GM21529 (cell line): ENCODE measurements at regions not wholly inside any gene's neighbourhood (a gene's known extent, or its start where the extent isn't known, plus 50 kb on each side); places are given as distances from the start of the nearest gene placed in this dataset.

Source experiments
- ATAC-seq: cut with Tn5 transposase; IDR thresholded peaks from one replicate; pipeline ENCODE4 v1.9.1; 2021; ENCODE audit not compliant: unreplicated experiment

- ATAC-seq, result no peak
These were observed 62.2 kb upstream of the B3GAT1 start for GRCh38 chr11:134474070-134474860.

DNA sequence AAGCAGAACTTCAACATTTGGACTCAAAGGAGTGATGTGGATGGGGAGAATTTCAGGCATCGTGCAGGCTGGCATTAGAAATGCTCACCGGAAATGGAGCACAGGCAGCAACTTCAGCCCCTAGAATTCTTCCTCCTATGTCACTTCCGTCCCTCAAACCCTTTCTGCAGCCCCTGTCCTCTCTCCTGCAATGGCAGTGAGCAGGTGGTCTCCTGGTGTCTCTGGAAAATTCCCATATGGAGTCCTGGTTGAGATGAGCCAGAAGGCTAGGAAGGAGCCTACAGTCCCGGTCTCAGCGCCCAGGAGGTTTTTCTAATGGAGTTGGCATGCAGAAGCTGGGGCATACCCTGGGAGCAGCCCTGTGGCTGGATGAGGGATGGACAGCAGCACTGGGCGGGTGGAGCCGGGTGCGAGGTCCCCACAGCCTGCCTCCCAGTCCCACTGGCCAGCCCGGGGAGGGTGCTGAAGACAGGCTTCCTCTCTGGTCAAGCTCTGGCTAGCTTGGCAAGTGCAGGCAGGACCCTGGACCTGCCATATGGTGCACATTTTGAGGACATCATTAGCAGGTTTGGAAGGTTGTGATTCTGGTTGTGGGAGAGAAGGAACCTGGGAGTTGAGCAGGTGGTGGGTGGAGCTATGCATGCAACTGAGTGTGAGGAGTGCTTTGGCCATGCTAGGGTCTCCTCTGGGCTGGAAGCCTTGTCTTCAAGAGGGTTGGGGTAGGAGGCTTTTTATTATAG, 59.8 kb upstream of the B3GAT1 start:
- no peak for ATAC-seq

DNA sequence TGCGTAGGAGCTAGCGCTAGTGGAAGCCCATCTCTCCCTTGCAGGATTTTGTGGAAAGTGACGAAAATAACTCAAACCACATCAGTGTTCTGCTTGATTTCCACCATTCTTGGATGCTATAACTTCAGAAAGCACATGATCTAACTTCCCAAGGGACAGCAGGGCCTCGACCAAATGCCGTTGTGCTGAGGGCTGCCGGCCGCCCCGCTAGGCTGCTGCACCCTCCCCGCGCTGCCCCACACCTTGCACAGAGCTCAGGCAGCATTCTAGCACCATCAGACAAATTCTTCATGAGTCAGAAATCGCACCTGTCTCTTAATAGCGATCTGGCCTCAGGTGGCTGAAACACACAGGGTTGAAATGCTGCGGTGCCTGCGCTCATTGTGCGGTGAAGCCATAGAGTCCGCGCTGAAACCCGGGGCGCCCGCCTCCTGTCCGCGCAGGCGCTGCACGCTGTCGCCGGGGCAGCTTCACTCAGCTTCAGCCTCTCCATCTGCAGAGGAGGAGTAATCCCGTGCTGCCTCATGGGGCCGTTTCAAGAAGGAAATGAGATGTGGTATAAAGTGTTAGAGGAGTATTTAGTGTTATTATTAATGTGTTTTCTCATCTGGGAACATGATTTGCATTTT, 59.2 kb upstream of the B3GAT1 start:
- no peak for ATAC-seq

GRCh38 chr11:134470238-134470637, 58.2 kb upstream of the B3GAT1 start:
- no peak for ATAC-seq

GRCh38 chr11:134469627-134470026, 57.6 kb upstream of the B3GAT1 start:
- ATAC-seq, result no peak

DNA sequence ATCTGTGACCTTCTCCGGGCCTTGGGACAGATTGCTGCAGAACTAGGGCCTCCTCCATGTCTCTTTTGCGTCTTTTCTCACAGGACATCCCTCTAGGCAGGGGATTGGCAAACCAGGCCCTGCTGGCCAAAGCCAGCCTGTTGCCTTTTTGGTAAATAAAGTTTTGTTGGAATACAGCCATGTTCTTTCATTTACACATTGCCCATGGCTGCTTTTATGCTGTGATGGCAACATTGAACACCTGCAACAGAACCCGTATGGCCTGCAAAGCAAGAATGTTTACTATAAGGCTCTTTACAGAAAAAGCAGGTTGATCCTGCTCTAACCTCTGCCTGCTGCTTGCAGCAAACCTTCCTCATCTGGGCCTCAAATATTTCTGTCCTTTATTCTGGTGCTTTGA, 56.8 kb upstream of the B3GAT1 start:
- no peak for ATAC-seq

- ATAC-seq, result no peak
These were observed 56.1 kb upstream of the B3GAT1 start for GRCh38 chr11:134468081-134468668.

DNA sequence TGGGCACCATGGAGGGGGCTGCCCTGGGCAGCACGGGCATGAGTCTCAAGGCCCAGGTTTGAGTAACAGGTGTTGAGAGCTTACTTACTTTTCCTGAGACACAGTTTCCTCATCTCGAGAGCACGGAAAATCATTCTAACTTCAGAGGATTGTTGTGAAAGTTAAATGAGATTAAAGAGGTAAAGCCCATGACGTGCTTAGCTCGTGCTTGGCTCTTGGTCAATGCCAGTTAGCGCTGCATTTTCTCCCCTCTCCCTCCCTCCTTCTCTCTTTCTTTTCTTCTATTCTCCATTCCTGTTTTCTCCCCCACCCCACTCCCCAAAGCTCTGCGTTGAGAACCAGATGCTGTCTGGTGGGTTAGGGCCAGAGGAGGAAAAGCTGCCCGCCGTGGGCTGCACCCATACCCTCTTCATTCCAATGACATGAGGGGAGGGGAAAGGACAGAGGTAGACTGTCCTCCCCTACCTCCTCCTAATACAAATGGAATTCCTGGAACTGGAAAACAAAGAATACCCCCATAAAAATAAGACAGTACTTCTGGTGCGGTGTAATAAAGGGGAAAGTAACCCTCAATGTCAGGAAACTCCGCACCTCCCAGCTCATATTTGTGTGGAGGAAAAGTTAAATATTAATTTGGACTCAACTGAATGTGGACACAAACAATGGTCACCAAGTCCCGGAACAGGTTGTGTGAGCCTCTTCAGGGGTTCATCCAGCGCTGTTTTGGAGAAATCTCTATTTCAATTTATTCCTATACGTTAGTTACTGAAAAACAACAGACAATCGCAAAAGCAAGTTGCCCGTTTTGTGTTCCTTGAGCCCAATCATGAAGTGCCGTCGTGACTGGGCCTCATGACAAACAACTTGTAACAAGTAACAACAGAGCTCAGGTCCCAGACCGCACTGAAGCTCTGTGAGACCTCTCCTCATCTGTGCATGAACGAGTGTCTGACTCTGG, 54.8 kb upstream of the B3GAT1 start:
- ATAC-seq, result no peak

DNA sequence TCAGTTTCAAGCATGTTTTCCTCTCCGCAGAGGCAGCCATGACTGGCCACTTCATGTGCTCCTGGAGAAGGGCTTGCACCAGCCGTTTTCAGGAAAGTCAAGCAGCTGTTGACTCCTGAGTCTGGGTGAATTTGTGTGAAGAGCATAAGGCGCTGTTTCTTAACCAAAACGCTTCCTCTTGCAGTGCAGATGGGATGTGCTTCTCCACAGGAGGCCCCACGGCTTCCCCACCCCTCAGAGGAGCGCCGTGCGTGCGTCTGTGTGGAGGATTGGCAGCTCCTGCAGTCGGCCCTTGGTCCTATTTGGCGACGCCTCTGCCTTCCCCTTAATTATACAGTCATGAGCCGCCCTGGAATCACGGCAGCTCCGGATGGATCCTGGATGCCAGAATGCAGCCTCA, 54.1 kb upstream of the B3GAT1 start:
- no peak for ATAC-seq

GRCh38 chr11:134464981-134465730, 53.1 kb upstream of the B3GAT1 start:
- ATAC-seq, result no peak

DNA sequence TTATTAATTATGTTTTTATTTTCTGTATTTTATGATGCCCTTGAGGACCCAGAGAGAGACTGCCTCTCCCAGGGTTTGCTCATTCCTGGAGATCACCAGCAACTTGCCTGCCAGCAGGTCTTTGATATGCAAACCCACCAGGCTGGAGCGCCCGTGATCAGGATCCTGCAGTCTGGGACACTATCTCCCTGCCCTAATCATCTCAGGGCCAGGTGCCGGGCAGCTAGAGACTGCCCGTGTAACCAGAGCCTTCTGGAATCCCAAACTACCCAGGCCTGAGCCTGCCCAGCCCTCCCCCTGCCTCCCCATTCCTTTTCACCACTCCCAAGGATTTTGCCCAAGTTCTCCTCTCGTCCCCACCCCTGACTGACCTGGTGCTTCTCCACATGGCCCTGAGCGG, 52.2 kb upstream of the B3GAT1 start:
- no peak for ATAC-seq

DNA sequence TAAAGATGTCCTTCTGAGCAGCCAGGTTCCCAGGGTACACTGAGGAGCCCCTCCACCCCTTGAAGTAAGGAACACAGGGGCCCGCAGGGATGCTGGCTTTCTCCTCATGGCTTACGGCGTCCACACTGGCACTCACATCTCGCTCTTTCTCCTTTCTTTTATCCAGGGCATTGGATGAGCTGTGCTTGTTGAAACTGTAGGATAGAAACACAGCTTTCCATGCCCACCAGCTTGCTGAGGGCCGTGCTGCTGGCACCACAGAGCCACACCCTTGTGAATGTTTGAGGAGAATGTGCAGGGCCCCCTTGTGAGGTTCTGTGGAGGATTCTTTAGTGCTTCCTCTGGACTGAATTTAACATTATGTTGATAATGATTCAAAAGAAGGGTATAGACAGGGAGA, 51.7 kb upstream of the B3GAT1 start:
- no peak for ATAC-seq
